T-helper 1 cell treated with Interleukin-12 subunit alpha and Interleukin-12 subunit beta and Interleukin-4 antibody, amounts not matched to agents 30 ng/mL and 1 ng/mL, for 36 hours (primary cell): ENCODE measurements at regions not wholly inside any gene's neighbourhood (a gene's known extent, or its start where the extent isn't known, plus 50 kb on each side); places are given as distances from the start of the nearest gene placed in this dataset.
"Not testable (repeated sequence)": the region's sequence is repeated elsewhere in the genome, so short reads cannot be mapped to it uniquely, and the experiment has no call there.

Source experiments
- intact Hi-C: fragments of 100-400 bp; cut with micrococcal nuclease; formaldehyde crosslinking; loops from one replicate; pipeline ENCODE4 v1.15.1; 2024

GRCh38 chr10:45117940-45118339 lies 117.2 kb downstream of the ZNF22 start:
- intact Hi-C loops: not testable (repeated sequence)

DNA sequence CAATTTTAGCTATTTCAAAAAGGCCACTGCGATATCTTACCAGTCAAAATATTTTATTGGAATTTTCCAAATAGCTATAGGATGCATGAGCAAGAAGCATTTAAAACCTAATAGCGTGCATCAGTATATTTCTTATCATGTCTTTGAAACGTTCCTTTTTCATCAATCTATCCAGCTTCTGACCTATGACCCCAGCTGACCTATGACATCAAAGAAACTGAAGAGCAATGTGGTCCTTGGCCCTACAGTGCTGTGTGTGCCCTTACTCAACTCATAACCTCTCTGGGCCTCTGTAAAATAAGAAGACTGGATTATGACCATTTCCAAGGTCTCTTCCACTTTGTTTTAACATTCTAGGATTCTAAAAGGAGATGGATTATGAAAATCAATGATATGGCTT lies 118.2 kb downstream of the ZNF22 start:
- intact Hi-C loops: no loop called here

DNA sequence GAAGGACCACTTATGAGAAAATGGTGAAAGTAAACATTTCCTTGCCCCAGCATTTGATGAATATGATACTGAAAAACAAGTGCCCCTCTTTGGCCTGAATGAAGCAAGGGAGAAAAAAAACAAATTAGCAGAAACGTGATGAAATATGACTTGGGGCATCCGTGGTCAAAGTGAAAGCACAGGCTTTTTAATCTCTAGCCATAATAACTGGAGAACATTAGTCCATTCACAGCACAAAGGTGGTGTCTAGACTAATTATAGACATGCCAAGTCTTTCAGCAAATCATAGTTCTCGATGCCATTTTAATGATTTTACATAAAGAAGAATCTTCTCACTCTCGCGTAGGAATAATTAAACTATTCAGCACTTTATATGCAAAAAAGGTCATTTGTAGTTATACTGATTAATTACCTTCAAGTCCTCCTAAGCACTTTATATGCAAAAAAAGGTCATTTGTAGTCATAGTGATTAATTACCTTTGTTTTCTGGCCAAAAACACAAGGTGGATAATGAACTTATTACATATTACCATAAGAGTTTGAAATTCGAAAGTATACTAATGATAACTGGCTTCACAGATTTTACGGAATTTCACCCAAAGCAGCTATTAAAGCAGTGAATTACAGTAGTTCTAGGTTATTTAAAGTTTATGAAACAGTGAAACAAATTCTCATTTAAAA lies 121.6 kb downstream of the ZNF22 start:
- intact Hi-C loops: not testable (repeated sequence)

- intact Hi-C loops: no loop called here
Measured at GRCh38 chr10:45135443-45136198, 134.9 kb downstream of the ZNF22 start.

DNA sequence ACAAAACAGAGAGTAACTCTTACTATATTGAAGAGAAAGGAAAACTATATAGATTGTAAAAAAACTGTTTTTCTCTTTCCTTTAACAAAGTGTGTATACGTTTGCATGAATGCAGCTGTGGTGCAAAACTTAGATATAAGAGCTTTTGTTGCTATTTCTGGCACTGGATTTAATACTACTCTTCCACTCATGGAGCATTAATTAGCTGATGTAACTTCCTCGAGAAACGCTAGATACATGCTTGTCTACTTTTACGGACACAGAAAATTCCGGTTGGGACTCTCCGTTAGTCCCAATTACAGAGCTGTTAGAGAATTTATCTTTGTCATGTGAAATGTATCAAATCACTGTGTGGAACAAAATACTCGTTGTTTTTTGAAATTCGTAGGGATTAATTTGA lies 135.5 kb downstream of the ZNF22 start:
- intact Hi-C loops: no loop called here

- intact Hi-C loops: no loop called here
Measured at GRCh38 chr10:45144326-45145070, 143.8 kb downstream of the ZNF22 start.

DNA sequence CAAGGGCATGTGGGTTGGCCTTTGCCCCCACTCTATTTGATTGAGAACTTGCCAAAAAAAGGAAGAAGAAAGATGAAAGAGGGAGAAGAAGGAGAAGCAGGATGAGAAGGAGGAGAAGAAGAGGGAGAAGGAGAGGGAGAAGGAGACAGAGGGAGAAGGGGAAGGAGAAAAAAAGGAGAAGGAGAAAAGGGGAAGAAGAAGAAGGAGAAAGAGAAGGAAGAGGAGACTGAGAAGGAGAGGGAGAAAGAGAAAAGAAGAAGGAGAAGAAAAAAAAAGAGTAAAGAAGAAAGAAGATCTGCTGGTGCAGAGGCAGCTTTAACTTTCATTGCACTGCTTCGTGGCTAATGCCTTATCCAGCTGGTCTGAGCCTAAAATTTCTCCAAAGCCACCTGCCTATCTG lies 144.4 kb downstream of the ZNF22 start:
- intact Hi-C loops: not testable (repeated sequence)

GRCh38 chr10:45147000-45147399 lies 146.3 kb downstream of the ZNF22 start:
- intact Hi-C loops: no loop called here

GRCh38 chr10:45150997-45151396 lies 150.3 kb downstream of the ZNF22 start:
- intact Hi-C loops: no loop called here

DNA sequence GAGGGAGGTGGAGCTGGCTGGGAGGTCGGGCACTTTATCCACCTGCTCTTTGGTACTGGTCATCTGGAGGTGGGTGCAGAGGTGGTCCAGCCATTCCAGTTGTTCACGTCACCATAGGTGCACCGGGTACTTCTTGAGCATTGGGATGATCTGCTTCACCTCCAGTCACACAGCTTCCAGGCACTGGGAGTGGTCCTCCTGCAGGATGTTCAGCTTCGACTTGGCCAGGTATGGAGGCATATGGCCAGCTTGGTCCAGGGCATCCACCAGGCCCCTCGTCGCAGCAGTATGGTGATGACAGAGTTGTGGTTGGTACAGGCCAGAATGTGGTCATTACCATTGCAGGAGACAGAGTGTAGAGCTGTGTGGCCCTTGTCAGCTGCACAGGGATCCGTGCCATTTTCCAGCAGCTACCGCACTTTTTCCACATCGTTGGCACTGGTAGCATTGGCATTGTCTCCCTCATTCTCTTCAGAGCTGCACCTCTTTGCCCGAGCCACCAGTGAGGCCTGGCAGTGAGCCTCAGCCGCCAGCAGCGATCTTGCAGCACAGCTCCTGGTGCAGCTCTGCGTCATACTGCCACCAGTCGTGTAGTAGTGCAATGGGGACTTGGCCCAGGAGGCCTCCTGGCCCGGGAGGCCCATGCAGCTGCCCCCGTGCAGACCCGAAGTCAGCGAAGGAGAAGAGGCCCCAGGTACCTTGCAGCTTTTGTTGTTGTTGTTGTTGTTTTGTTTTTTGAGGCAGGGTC lies 150.9 kb downstream of the ZNF22 start:
- intact Hi-C loops: no loop called here

DNA sequence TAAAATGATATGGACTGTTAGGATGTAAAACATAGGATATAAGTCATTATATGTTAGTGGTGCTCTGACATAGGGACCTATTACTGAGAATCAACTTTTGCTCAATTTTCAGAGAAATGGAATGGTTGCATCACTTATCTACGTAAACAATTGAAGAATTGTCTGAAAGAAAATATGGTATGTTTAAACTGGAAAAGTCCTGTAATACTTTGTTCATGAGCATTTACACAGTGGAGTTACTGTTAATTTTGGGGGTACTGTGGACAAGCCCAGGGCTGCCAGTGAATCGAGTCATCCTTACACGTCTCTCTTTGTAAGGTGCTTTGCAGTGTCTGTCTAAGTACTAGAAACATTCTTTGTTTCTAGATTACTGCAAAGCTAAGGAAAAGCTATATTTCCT lies 152.0 kb downstream of the ZNF22 start:
- intact Hi-C loops: no loop called here

DNA sequence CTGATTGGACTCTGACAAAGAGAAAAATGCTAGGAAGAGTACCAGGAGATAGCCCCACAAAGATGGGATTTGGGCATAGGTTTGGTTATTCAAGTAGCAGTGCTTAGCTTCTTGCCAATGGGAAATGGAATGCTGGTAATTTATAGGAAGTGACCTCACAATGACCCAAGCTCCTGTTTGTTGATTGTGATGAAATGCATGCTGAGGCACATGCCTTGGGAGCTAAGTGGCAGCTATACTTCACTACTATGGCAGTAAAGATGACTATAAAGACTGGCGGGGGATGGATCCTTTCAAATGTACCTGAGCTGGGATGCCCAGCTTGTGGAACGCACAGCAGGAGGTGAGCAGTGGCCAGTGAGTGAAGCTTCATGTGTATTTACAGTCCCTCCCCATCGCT lies 153.8 kb downstream of the ZNF22 start:
- intact Hi-C loops: no loop called here

- intact Hi-C loops: no loop called here
Measured at GRCh38 chr10:45155784-45156183, 155.1 kb downstream of the ZNF22 start.

- intact Hi-C loops: no loop called here
Measured at GRCh38 chr10:45160271-45160670, 155.1 kb downstream of the OR13A1 start.

- intact Hi-C loops: no loop called here
Measured at GRCh38 chr10:45163315-45163975, 152.0 kb downstream of the OR13A1 start.

GRCh38 chr10:45175520-45176118 lies 139.8 kb downstream of the OR13A1 start:
- intact Hi-C loops: not testable (repeated sequence)

DNA sequence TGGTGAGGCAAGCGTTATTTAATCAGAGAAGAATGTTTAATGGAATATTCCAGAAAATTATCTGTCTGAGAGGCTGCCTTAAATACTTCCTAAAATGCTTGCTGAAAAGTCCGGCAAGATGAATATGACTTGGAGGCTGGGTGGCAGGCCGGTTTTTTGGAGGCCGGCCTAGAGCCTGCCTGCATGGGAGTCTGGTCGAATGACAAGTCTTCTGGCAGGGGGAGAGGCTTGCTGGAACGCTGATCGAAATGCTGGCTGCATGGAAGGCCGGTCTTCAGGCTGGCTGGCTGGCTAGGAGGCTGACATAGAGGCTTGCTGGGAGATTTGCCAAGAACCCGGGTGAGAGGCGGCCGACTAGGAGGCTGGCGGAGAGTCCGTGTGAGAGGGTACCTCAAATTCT lies 135.7 kb downstream of the OR13A1 start:
- intact Hi-C loops: no loop called here

DNA sequence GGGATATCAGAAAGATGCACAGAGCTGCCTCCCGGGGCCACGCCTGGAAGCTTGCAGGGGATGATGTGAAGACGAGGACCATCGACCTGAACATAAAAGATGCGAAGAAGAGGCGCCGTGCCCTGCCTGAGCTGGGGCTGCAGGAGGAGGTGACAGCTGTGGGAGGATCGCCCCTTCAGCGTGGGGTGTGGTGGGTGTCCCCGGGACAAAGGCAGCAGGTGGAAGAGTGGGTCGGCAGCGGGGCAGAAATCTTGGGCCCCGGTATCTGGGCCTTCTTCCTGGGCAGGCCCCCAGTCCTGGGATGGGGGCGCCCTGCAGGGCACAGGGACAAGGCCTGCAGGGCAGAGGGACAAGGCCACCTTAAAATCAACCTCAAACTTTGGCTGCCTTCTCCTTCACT lies 134.9 kb downstream of the OR13A1 start:
- intact Hi-C loops: no loop called here

GRCh38 chr10:45180946-45181875 lies 134.2 kb downstream of the OR13A1 start:
- intact Hi-C loops: no loop called here

- intact Hi-C loops: no loop called here
Measured at GRCh38 chr10:45183174-45183573, 132.2 kb downstream of the OR13A1 start.
